ENCODE measurements at regions not wholly inside any gene's neighbourhood (a gene's known extent, or its start where the extent isn't known, plus 50 kb on each side); places are given as distances from the start of the nearest gene placed in this dataset.

- TF ChIP-seq EZH2phosphoT487 (IDR thresholded peaks at IDR 0.05; ENCODE audit: unreplicated experiment) (no peak), EZH2 (IDR thresholded peaks at IDR 0.05; ENCODE audit: low read depth, unreplicated experiment) (no peak), CREB1 (CRISPR knock-in tag; IDR thresholded peaks at IDR 0.05; ENCODE audit: low read depth) (no peak), POLR2AphosphoS5 (IDR thresholded peaks at IDR 0.05; ENCODE audit: low read depth) (no peak), ZNF114 (CRISPR knock-in tag; IDR thresholded peaks at IDR 0.05) (no peak)
- TF ChIP-seq, protein P1, sequence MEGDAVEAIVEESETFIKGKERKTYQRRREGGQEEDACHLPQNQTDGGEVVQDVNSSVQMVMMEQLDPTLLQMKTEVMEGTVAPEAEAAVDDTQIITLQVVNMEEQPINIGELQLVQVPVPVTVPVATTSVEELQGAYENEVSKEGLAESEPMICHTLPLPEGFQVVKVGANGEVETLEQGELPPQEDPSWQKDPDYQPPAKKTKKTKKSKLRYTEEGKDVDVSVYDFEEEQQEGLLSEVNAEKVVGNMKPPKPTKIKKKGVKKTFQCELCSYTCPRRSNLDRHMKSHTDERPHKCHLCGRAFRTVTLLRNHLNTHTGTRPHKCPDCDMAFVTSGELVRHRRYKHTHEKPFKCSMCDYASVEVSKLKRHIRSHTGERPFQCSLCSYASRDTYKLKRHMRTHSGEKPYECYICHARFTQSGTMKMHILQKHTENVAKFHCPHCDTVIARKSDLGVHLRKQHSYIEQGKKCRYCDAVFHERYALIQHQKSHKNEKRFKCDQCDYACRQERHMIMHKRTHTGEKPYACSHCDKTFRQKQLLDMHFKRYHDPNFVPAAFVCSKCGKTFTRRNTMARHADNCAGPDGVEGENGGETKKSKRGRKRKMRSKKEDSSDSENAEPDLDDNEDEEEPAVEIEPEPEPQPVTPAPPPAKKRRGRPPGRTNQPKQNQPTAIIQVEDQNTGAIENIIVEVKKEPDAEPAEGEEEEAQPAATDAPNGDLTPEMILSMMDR (conservative IDR thresholded peaks at IDR 0.05; ENCODE audit: low read depth in 2 of 2) = no peak
These were observed 126.8 kb upstream of the PTCH1 start for GRCh38 chr9:95643619-95644018.

All from GM23338 (cell line).